B cell (primary cell): ENCODE measurements at regions not wholly inside any gene's neighbourhood (a gene's known extent, or its start where the extent isn't known, plus 50 kb on each side); places are given as distances from the start of the nearest gene placed in this dataset.

Source experiments
- ATAC-seq: fragments of 200-7000 bp; cut with Tn5 transposase; one replicate; pipeline ENCODE4 v1.10.0; 2021; ENCODE audit warnings: low read depth, mild to moderate bottlenecking, moderate number of reproducible peaks, moderate library complexity
- CTCF ChIA-PET: fragments of 350-600 bp; sonication (Branson Sonifier 250); formaldehyde crosslinking; loops from one replicate; lab custom pipeline; 2021; ENCODE audit warnings: antibody characterized with exemption, inconsistent platforms; lab: Charles Lee
- POLR2A ChIA-PET: fragments of 350-600 bp; sonication (Branson Sonifier 250); formaldehyde crosslinking; loops from one replicate; lab custom pipeline; 2021; ENCODE audit warnings: antibody characterized with exemption; lab: Charles Lee
- DNase-seq: peaks from one replicate; pipeline ENCODE4 v3.0.0; 2013
- H2AFZ ChIP-seq: 2 replicates; pipeline ENCODE4 v1.6.1; 2012; ENCODE audit warnings: mild to moderate bottlenecking, low read depth, low read length; ENCODE audit not compliant: insufficient read depth, poor library complexity, severe bottlenecking
- H3K27ac ChIP-seq, 2 donors: 1 replicate in 1 of 2; 2 replicates in 1 of 2; pipeline ENCODE4 v1.5.1; 2012 to 2013; ENCODE audit warnings: low read length in 2 of 2, mild to moderate bottlenecking in 2 of 2, moderate library complexity in 1 of 2
- H3K27me3 ChIP-seq, 4 experiments: fragments of 200-600 bp in 1 of 4; sonication (generic) in 1 of 4; replicated peaks in 1 of 4; 1 replicate in 2 of 4; 2 replicates in 2 of 4; pipeline versions ENCODE4 v1.6.1 to v1.7.0; 2013 to 2016; ENCODE audit warnings: low read length in 3 of 4, mild to moderate bottlenecking in 2 of 4, mixed read lengths in 1 of 4, moderate library complexity in 1 of 4; ENCODE audit not compliant: insufficient read depth in 4 of 4, control insufficient read depth in 3 of 4; ENCODE audit errors: control extremely low read depth in 1 of 4
- H3K36me3 ChIP-seq, 2 experiments: replicated peaks in 1 of 2; 1 replicate in 1 of 2; 2 replicates in 1 of 2; pipeline versions ENCODE4 v1.6.1 to v1.7.1; 2013; ENCODE audit warnings: low read length in 1 of 2; ENCODE audit not compliant: insufficient read depth in 2 of 2, control insufficient read depth in 1 of 2; ENCODE audit errors: control extremely low read depth in 1 of 2, extremely low read depth in 1 of 2
- H3K4me1 ChIP-seq, 2 donors: fragments of 200-600 bp in 1 of 2; sonication (generic) in 1 of 2; 1 replicate in 1 of 2; 2 replicates in 1 of 2; pipeline versions ENCODE4 v1.5.1 to v1.6.1; 2013 to 2017; ENCODE audit warnings: low read length in 2 of 2; ENCODE audit not compliant: control insufficient read depth in 2 of 2, insufficient read depth in 2 of 2
- H3K4me2 ChIP-seq: replicated peaks from 2 replicates; pipeline ENCODE3; 2012; ENCODE audit warnings: mild to moderate bottlenecking, low read depth, low read length; ENCODE audit not compliant: poor library complexity, severe bottlenecking
- H3K4me3 ChIP-seq, 5 experiments: fragments of 200-600 bp in 1 of 5; sonication (generic) in 1 of 5; 1 replicate in 3 of 5; 2 replicates in 2 of 5; pipeline versions ENCODE4 v1.5.1 to v1.7.0; 2011 to 2016; ENCODE audit warnings: low read length in 4 of 5, mild to moderate bottlenecking in 4 of 5, low read depth in 2 of 5, control low read depth in 1 of 5, moderate library complexity in 1 of 5; ENCODE audit not compliant: insufficient read depth in 1 of 5; ENCODE audit errors: control extremely low read depth in 1 of 5, extremely low read depth in 1 of 5
- H3K79me2 ChIP-seq: fragments of 200-600 bp; sonication (generic); one replicate; pipeline ENCODE4 v1.6.0; 2016; ENCODE audit warnings: low read length; ENCODE audit not compliant: control insufficient read depth, insufficient read depth
- H3K9ac ChIP-seq: fragments of 200-600 bp; sonication (generic); 2 replicates; pipeline ENCODE4 v1.6.1; 2017; ENCODE audit warnings: mild to moderate bottlenecking, low read length, moderate library complexity
- H3K9me3 ChIP-seq, 3 donors: one replicate each; pipeline versions ENCODE4 v1.6.1 to v1.7.1; 2013; ENCODE audit warnings: low read length in 2 of 3; ENCODE audit not compliant: control insufficient read depth in 2 of 3, insufficient read depth in 1 of 3; ENCODE audit errors: control extremely low read depth in 1 of 3
- H4K20me1 ChIP-seq: 2 replicates; pipeline ENCODE4 v1.6.0; 2012; ENCODE audit warnings: mild to moderate bottlenecking, low read length; ENCODE audit not compliant: insufficient read depth, control insufficient read depth, poor library complexity, severe bottlenecking
- H3K27ac Mint-ChIP-seq: one replicate; pipeline ENCODE4 v1.8.0; 2021; ENCODE audit warnings: mixed read lengths
- H3K27me3 Mint-ChIP-seq: one replicate; pipeline ENCODE4 v1.8.0; 2021; ENCODE audit warnings: mixed read lengths
- H3K4me1 Mint-ChIP-seq: one replicate; pipeline ENCODE4 v1.8.0; 2021; ENCODE audit warnings: mixed read lengths
- H3K4me3 Mint-ChIP-seq: one replicate; pipeline ENCODE4 v1.8.0; 2021; ENCODE audit warnings: mixed read lengths
- H3K9me3 Mint-ChIP-seq: one replicate; pipeline ENCODE4 v1.8.0; 2022; ENCODE audit warnings: mixed read lengths; ENCODE audit not compliant: insufficient read depth
- EZH2 ChIP-seq: IDR thresholded peaks from 2 replicates; pipeline ENCODE4 v1.6.1; 2012; ENCODE audit warnings: borderline replicate concordance, low read depth, mild to moderate bottlenecking, moderate library complexity, low read length; ENCODE audit not compliant: insufficient read depth, poor library complexity, severe bottlenecking
- WGBS: methylation state at CpG from one replicate; pipeline ENCODE4 v1.1.5; 2013; ENCODE audit warnings: missing lambda C conversion rate; ENCODE audit not compliant: insufficient coverage; 5-methylcytosine and 5-hydroxymethylcytosine counted together
- intact Hi-C: fragments of 100-400 bp; cut with micrococcal nuclease; formaldehyde crosslinking; loops from one replicate; pipeline ENCODE4 v1.10.0; 2022
- TF ChIP-seq, protein P1 (sequence below): fragments of 200-600 bp; IDR thresholded peaks from one replicate; pipeline ENCODE4 v1.8.0; 2022; ENCODE audit warnings: antibody characterized with exemption, mild to moderate bottlenecking

DNA sequence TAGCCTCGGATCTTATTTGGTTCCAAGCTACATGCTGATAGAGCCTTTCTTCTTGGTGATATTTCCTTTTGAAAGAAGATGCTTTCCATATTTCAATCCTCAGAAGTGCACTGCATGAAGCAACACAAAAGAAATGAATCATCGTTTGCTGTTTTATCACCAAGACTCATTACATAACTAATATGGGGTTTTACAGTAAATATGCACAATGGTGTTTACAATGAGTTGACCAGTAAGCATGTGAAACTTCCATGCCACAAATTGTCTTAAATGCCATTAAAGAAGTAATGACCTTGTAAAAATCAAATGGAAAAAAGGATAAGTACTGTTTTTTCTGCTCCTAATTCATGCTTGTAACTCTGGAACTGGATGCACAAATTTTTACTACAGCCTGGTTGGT is 1017.0 kb upstream of the GHITM start:
- no peaks in the 10 kb centered on the region for H3K27me3 ChIP-seq
- WGBS = no CpG with 5 or more reads among the region's 2 CpGs

GRCh38 chr10:83127942-83128575 is 1011.2 kb upstream of the GHITM start:
- Mint-ChIP-seq H3K27me3 (no peaks in the 10 kb centered on the region), H3K27ac (no peak overlapping the region), H3K4me3 (no peak overlapping the region), H3K9me3 (peaks cover 2% of the 10 kb centered on the region), H3K4me1 (no peaks in the 10 kb centered on the region)
- ChIA-PET CTCF (no interaction called here), POLR2A (no interaction called here)
- no peaks in the 10 kb centered on the region for H3K4me1 ChIP-seq
- no peaks in the 10 kb centered on the region for H3K36me3 ChIP-seq
- H3K9me3 ChIP-seq = peaks cover 0 to 3% (median 0%) of the 10 kb centered on the region in 3 donors
- no peak overlapping the region for H3K4me2 ChIP-seq
- TF ChIP-seq, protein P1, sequence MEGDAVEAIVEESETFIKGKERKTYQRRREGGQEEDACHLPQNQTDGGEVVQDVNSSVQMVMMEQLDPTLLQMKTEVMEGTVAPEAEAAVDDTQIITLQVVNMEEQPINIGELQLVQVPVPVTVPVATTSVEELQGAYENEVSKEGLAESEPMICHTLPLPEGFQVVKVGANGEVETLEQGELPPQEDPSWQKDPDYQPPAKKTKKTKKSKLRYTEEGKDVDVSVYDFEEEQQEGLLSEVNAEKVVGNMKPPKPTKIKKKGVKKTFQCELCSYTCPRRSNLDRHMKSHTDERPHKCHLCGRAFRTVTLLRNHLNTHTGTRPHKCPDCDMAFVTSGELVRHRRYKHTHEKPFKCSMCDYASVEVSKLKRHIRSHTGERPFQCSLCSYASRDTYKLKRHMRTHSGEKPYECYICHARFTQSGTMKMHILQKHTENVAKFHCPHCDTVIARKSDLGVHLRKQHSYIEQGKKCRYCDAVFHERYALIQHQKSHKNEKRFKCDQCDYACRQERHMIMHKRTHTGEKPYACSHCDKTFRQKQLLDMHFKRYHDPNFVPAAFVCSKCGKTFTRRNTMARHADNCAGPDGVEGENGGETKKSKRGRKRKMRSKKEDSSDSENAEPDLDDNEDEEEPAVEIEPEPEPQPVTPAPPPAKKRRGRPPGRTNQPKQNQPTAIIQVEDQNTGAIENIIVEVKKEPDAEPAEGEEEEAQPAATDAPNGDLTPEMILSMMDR = no peak
- TF ChIP-seq EZH2 = no peak
- no peak overlapping the region for H3K27ac ChIP-seq
- ATAC-seq (no peak), DNase-seq (no peak)
- intact Hi-C loops = no loop called here
- no peaks in the 10 kb centered on the region for H3K79me2 ChIP-seq
- H4K20me1 ChIP-seq = no peaks in the 10 kb centered on the region
- H2AFZ ChIP-seq = no peak overlapping the region
- 92% methylated on average over 4 of the region's 6 CpGs for WGBS
- no peak overlapping the region for H3K9ac ChIP-seq
- no peak overlapping the region for H3K4me3 ChIP-seq
- H3K27me3 ChIP-seq = no peaks in the 10 kb centered on the region

More for the DNA sequence above, 1017.0 kb upstream of the GHITM start:
- Mint-ChIP-seq H3K4me3 (no peak overlapping the region), H3K9me3 (peaks cover 2% of the 10 kb centered on the region), H3K27ac (no peak overlapping the region), H3K27me3 (no peaks in the 10 kb centered on the region), H3K4me1 (no peaks in the 10 kb centered on the region)
- Histone ChIP-seq H3K4me2 (no peak overlapping the region), H3K9ac (no peak overlapping the region), H3K4me3 (no peak overlapping the region), H3K79me2 (no peaks in the 10 kb centered on the region), H3K9me3 (no peaks in the 10 kb centered on the region), H3K4me1 (no peaks in the 10 kb centered on the region), H3K36me3 (no peaks in the 10 kb centered on the region), H3K27ac (no peak overlapping the region), H4K20me1 (no peaks in the 10 kb centered on the region), H2AFZ (no peak overlapping the region)
- CTCF ChIA-PET = no interaction called here
- DNase-seq (no peak), ATAC-seq (no peak)
- TF ChIP-seq EZH2 = no peak
- TF ChIP-seq, protein P1 = no peak
- POLR2A ChIA-PET = no interaction called here
- intact Hi-C loops = no loop called here
